VCaP (cell line): ENCODE measurements at regions not wholly inside any gene's neighbourhood (a gene's known extent, or its start where the extent isn't known, plus 50 kb on each side); places are given as distances from the start of the nearest gene placed in this dataset.

Source experiments
- H3K27ac ChIP-seq: fragments of 450-650 bp; 2 replicates; pipeline ENCODE4 v1.5.1; 2017
- CTCF ChIP-seq: fragments of 450-650 bp; conservative IDR thresholded peaks from 2 replicates; pipeline ENCODE4 v1.5.1; 2017; ENCODE audit warnings: mild to moderate bottlenecking, moderate library complexity

GRCh38 chr13:31081316-31081715, 80.4 kb downstream of the HSPH1 start:
- no peak for TF ChIP-seq CTCF
- no peak overlapping the region for H3K27ac ChIP-seq

DNA sequence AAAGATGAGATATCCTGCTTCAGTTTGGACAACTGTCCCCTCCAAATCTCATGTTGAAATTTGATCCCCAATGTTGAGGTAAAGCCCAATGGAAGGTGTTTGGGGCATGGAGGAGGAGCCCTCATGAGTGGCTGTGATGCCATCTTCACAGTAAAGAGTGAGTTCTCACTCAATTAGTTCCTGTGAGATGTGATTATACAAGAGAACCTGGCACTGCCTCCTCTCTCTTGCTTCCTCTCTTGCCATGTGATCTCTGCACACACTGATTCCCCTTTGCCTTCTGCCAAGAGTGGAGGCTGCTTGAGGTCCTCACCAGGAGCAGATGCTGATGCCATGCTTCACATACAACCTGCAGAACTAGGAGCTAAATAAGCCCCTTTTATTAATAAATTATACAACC, 86.9 kb downstream of the HSPH1 start:
- no peak for TF ChIP-seq CTCF
- peak overlapping the region; percentile 24; the same call in 1 of the 2 replicates for H3K27ac ChIP-seq

GRCh38 chr13:31073859-31074718, 87.6 kb downstream of the HSPH1 start:
- TF ChIP-seq CTCF = no peak
- H3K27ac ChIP-seq = peak overlapping the region; percentile 24; the same call in 1 of the 2 replicates

- no peak overlapping the region for H3K27ac ChIP-seq
- no peak for TF ChIP-seq CTCF
Measured at GRCh38 chr13:31072041-31072440, 89.7 kb downstream of the HSPH1 start.

GRCh38 chr13:31069808-31070534, 91.7 kb downstream of the HSPH1 start:
- H3K27ac ChIP-seq = no peak overlapping the region
- TF ChIP-seq CTCF = no peak

- no peak for TF ChIP-seq CTCF
- H3K27ac ChIP-seq = no peak overlapping the region
Measured at GRCh38 chr13:31068119-31068423, 93.6 kb downstream of the HSPH1 start.

DNA sequence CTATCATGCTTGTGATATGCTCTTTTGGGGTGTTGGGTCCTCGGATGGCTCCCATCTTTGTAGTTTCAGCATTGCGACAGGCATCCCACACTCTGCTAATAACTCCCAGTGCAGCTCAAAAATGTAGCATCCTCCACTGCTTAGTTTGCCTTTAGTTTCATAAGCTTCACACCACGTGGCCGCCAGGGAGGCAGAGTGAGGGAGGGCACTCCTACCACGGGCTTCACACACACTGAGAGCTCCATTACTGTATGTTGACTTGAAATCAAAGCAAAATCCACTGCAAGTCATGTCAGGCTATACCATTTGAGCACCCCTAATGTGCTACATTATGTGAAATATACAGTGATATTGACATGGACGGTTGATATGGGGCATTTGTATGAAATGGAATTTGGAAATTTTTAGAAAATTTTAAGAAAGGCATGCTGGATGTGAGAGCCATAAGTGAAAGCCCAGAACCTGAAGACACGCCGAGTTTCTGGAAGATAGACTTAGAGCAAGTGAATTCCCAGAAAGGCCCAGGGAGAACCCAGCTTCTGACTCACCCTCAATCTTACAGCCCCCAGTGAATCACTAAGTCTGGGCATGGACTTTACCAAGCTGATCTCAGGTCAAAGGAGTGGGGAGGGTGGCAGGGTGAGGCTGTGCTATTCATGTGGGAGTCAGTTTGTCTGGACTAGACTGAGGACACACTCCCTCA, 94.1 kb downstream of the HSPH1 start:
- TF ChIP-seq CTCF = no peak
- no peak overlapping the region for H3K27ac ChIP-seq
